PC-9 (cell line): ENCODE measurements at regions not wholly inside any gene's neighbourhood (a gene's known extent, or its start where the extent isn't known, plus 50 kb on each side); places are given as distances from the start of the nearest gene placed in this dataset.
"Not testable (repeated sequence)": the region's sequence is repeated elsewhere in the genome, so short reads cannot be mapped to it uniquely, and the experiment has no call there.

Experiments used
- CTCF ChIP-seq: fragments of 200-600 bp; sonication (generic); conservative IDR thresholded peaks from 2 replicates; pipeline ENCODE4 v1.6.1; 2017; ENCODE audit warnings: mixed run types, antibody characterized with exemption, mild to moderate bottlenecking, moderate library complexity
- EZH2 ChIP-seq: fragments of 200-600 bp; sonication (generic); IDR thresholded peaks from 2 replicates; pipeline ENCODE4 v1.8.0; 2017; ENCODE audit warnings: antibody characterized with exemption, low read depth

DNA sequence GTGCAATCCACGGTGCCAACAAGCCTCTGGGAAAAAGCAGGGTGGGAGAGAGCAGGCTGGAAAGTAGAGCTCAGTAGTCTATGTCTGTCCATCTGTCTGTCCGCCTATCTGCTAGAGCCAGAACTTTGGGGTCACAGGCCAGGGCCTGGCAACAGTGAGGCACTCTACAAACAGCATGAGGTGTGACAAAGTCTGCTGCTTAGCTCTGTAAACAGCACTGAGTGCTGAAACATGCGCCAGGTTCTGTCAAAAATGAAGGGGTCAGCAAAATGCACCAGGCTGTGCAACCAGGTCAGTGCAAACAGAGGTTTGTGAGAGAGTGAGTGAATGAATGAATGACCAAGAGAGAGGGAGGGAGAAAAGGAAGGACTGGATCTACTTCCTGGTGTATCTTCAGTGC lies 936.5 kb downstream of the SPATA31A6 start:
- not testable (repeated sequence) for TF ChIP-seq CTCF, EZH2
